ENCODE measurements at regions not wholly inside any gene's neighbourhood (a gene's known extent, or its start where the extent isn't known, plus 50 kb on each side); places are given as distances from the start of the nearest gene placed in this dataset.
A peak's percentile ranks its signal among the peaks of the same experiment; 100 is the strongest.
"Not testable (repeated sequence)": the region's sequence is repeated elsewhere in the genome, so short reads cannot be mapped to it uniquely, and the experiment has no call there.

- TF ChIP-seq CTCF (IDR thresholded peaks at IDR 0.05; ENCODE audit: unreplicated experiment), result no peak
- Mint-ChIP-seq H3K27me3 (ENCODE audit: unreplicated experiment) (peaks cover 2% of the 10 kb centered on the region), H3K9me3 (ENCODE audit: unreplicated experiment) (no peaks in the 10 kb centered on the region), H3K4me3 (ENCODE audit: unreplicated experiment) (no peak overlapping the region), H3K27ac (ENCODE audit: unreplicated experiment) (no peak overlapping the region), H3K36me3 (ENCODE audit: low read depth, unreplicated experiment) (no peaks in the 10 kb centered on the region), H3K4me1 (ENCODE audit: unreplicated experiment) (no peaks in the 10 kb centered on the region)
- DNase-seq (ENCODE audit: low spot score), result no peak
Observed at GRCh38 chr2:238719641-238720040, 128.2 kb upstream of the TWIST2 start.

- peak; percentile 80 for TF ChIP-seq CTCF (IDR thresholded peaks at IDR 0.05; ENCODE audit: unreplicated experiment)
- DNase-seq (ENCODE audit: low spot score), result peak; percentile 76
- Mint-ChIP-seq H3K4me1 (ENCODE audit: unreplicated experiment) (no peaks in the 10 kb centered on the region), H3K36me3 (ENCODE audit: low read depth, unreplicated experiment) (no peaks in the 10 kb centered on the region), H3K27me3 (ENCODE audit: unreplicated experiment) (peaks cover 2% of the 10 kb centered on the region), H3K4me3 (ENCODE audit: unreplicated experiment) (no peak overlapping the region), H3K27ac (ENCODE audit: unreplicated experiment) (no peak overlapping the region), H3K9me3 (ENCODE audit: unreplicated experiment) (no peaks in the 10 kb centered on the region)
Observed at GRCh38 chr2:238720232-238720672, 127.6 kb upstream of the TWIST2 start.

- H3K27ac Mint-ChIP-seq (ENCODE audit: unreplicated experiment), result no peak overlapping the region
- no peak overlapping the region for H3K4me3 Mint-ChIP-seq (ENCODE audit: unreplicated experiment)
- DNase-seq (ENCODE audit: low spot score), result no peak
- TF ChIP-seq CTCF (IDR thresholded peaks at IDR 0.05; ENCODE audit: unreplicated experiment), result no peak
- H3K9me3 Mint-ChIP-seq (ENCODE audit: unreplicated experiment), result no peaks in the 10 kb centered on the region
- no peaks in the 10 kb centered on the region for H3K4me1 Mint-ChIP-seq (ENCODE audit: unreplicated experiment)
- no peaks in the 10 kb centered on the region for H3K27me3 Mint-ChIP-seq (ENCODE audit: unreplicated experiment)
- no peaks in the 10 kb centered on the region for H3K36me3 Mint-ChIP-seq (ENCODE audit: low read depth, unreplicated experiment)
Observed at GRCh38 chr2:238722181-238722580, 125.7 kb upstream of the TWIST2 start.

- Mint-ChIP-seq H3K9me3 (ENCODE audit: unreplicated experiment) (no peaks in the 10 kb centered on the region), H3K4me1 (ENCODE audit: unreplicated experiment) (no peaks in the 10 kb centered on the region), H3K36me3 (ENCODE audit: low read depth, unreplicated experiment) (no peaks in the 10 kb centered on the region)
Observed at GRCh38 chr2:238722883-238723282, 125.0 kb upstream of the TWIST2 start.

GRCh38 chr2:238723740-238724320 lies 124.1 kb upstream of the TWIST2 start:
- DNase-seq (ENCODE audit: low spot score); H3K9me3 Mint-ChIP-seq (ENCODE audit: unreplicated experiment); H3K4me3 Mint-ChIP-seq (ENCODE audit: unreplicated experiment); H3K36me3 Mint-ChIP-seq (ENCODE audit: low read depth, unreplicated experiment); H3K27me3 Mint-ChIP-seq (ENCODE audit: unreplicated experiment); H3K27ac Mint-ChIP-seq (ENCODE audit: unreplicated experiment); H3K4me1 Mint-ChIP-seq (ENCODE audit: unreplicated experiment): not testable (repeated sequence)

More at GRCh38 chr2:238722883-238723282, 125.0 kb upstream of the TWIST2 start:
- no peak for TF ChIP-seq CTCF (IDR thresholded peaks at IDR 0.05; ENCODE audit: unreplicated experiment)
- H3K4me3 Mint-ChIP-seq (ENCODE audit: unreplicated experiment), result no peak overlapping the region
- H3K27me3 Mint-ChIP-seq (ENCODE audit: unreplicated experiment), result no peaks in the 10 kb centered on the region
- no peak for DNase-seq (ENCODE audit: low spot score)
- no peak overlapping the region for H3K27ac Mint-ChIP-seq (ENCODE audit: unreplicated experiment)

All from endothelial cell (in vitro differentiated cells).